ENCODE measurements at regions not wholly inside any gene's neighbourhood (a gene's known extent, or its start where the extent isn't known, plus 50 kb on each side); places are given as distances from the start of the nearest gene placed in this dataset.
A peak's percentile ranks its signal among the peaks of the same experiment; 100 is the strongest.
"Not testable (repeated sequence)": the region's sequence is repeated elsewhere in the genome, so short reads cannot be mapped to it uniquely, and the experiment has no call there.

GRCh38 chr4:28835501-28835900, 1884.7 kb upstream of the PCDH7 start:
- no peak for DNase-seq (ENCODE audit: low read depth)
- TF ChIP-seq CTCF (conservative IDR thresholded peaks at IDR 0.05; ENCODE audit: low read depth, low read length) = no peak
- H3K4me3 ChIP-seq (ENCODE audit: low read depth, low read length) = no peak overlapping the region

- no peak for DNase-seq (ENCODE audit: low read depth)
- H3K4me3 ChIP-seq (ENCODE audit: low read depth, low read length) = no peak overlapping the region
- no peak for TF ChIP-seq CTCF (conservative IDR thresholded peaks at IDR 0.05; ENCODE audit: low read depth, low read length)
Measured at GRCh38 chr4:28842271-28842670, 1877.9 kb upstream of the PCDH7 start.

GRCh38 chr4:28845158-28845557, 1875.0 kb upstream of the PCDH7 start:
- H3K4me3 ChIP-seq (ENCODE audit: low read depth, low read length) = no peak overlapping the region
- no peak for TF ChIP-seq CTCF (conservative IDR thresholded peaks at IDR 0.05; ENCODE audit: low read depth, low read length)
- DNase-seq (ENCODE audit: low read depth) = no peak

DNA sequence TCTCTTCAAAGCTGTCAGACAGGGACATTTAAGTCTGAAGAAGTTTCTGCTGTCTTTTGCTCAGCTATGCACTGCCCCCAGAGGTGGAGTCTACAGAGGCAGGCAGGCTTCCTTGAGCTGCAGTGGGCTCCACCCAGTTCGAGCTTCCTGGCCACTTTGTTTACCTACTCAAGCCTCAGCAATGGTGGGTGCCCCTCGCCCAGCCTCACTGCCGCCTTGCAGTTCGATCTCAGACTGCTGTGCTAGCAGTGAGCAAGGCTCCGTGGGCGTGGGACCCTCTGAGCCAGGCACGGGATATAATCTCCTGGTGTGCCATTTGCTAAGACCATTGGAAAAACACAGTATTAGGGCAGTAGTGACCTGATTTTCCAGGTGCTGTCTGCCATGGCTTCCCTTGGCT, 1863.1 kb upstream of the PCDH7 start:
- not testable (repeated sequence) for H3K4me3 ChIP-seq (ENCODE audit: low read depth, low read length); DNase-seq (ENCODE audit: low read depth)

GRCh38 chr4:28868841-28869240, 1851.3 kb upstream of the PCDH7 start:
- no peak overlapping the region for H3K4me3 ChIP-seq (ENCODE audit: low read depth, low read length)
- TF ChIP-seq CTCF (conservative IDR thresholded peaks at IDR 0.05; ENCODE audit: low read depth, low read length) = no peak
- DNase-seq (ENCODE audit: low read depth) = no peak

DNA sequence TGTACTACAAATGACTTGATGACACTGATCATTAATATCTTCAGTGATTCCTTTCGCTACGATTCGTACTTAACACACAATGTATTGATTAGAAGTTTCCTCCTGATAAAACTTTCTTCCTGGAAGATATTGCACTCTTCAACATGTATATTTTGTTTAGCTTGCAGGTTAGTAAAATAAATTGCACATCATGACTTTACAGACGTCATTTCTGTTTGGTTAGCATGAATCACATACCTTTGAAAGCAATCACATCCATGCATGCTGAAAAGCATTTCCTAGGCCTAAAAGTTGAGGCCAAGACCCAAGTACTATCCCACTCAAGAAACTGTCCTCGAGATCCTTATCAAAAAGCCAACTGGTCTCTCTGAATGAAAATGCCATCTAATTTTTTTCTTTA, 1841.0 kb upstream of the PCDH7 start:
- TF ChIP-seq CTCF (conservative IDR thresholded peaks at IDR 0.05; ENCODE audit: low read depth, low read length) = no peak
- no peak overlapping the region for H3K4me3 ChIP-seq (ENCODE audit: low read depth, low read length)
- DNase-seq (ENCODE audit: low read depth) = peak; percentile 1

GRCh38 chr4:28879900-28880299, 1840.3 kb upstream of the PCDH7 start:
- DNase-seq (ENCODE audit: low read depth) = no peak
- H3K4me3 ChIP-seq (ENCODE audit: low read depth, low read length) = no peak overlapping the region
- TF ChIP-seq CTCF (conservative IDR thresholded peaks at IDR 0.05; ENCODE audit: low read depth, low read length) = no peak

DNA sequence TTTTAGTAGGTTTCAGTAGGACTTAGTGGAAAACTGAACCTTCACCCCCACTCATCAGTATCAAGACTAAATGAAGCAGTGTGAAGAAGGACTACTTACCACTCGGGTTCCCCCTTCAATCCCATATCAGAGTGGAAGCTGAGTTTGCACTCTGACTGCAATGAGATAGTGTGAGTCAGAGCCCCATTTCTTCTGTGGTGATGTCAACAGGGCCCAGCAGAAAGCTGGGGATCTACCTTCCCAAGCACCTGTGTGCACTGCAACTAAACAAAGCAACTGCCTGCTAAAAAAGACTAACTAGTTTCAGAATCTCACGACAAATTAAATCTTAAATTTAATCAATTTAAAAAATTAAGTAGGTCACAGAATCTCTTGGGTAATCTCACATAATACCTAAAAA, 1837.0 kb upstream of the PCDH7 start:
- no peak for DNase-seq (ENCODE audit: low read depth)
- H3K4me3 ChIP-seq (ENCODE audit: low read depth, low read length) = no peak overlapping the region
- TF ChIP-seq CTCF (conservative IDR thresholded peaks at IDR 0.05; ENCODE audit: low read depth, low read length) = no peak
